SK-N-SH (cell line): ENCODE measurements at regions not wholly inside any gene's neighbourhood (a gene's known extent, or its start where the extent isn't known, plus 50 kb on each side); places are given as distances from the start of the nearest gene placed in this dataset.

Experiments used
- CHD2 ChIP-seq: fragments of 150-350 bp; IDR thresholded peaks from 2 replicates; pipeline ENCODE4 v1.6.1; 2018; ENCODE audit warnings: low read length; ENCODE audit not compliant: partially characterized antibody
- EP300 ChIP-seq, 2 experiments: IDR thresholded peaks; 2 replicates each; pipeline versions ENCODE4 v1.4.0 to v1.6.1; 2012; ENCODE audit warnings: borderline replicate concordance in 1 of 2, low read depth in 1 of 2, low read length in 1 of 2
- GATA2 ChIP-seq: sonication (generic); formaldehyde crosslinking; IDR thresholded peaks from 2 replicates; pipeline ENCODE4 v1.5.0; 2020; ENCODE audit warnings: mild to moderate bottlenecking, missing genetic modification reagents
- JUND ChIP-seq: IDR thresholded peaks from 2 replicates; pipeline ENCODE4 v1.4.0; 2012
- MXI1 ChIP-seq: IDR thresholded peaks from 2 replicates; pipeline ENCODE4 v1.6.1; 2012; ENCODE audit warnings: mild to moderate bottlenecking, low read depth, low read length, improper control_type of control experiment
- NFIC ChIP-seq: IDR thresholded peaks from 2 replicates; pipeline ENCODE4 v1.4.0; 2012; ENCODE audit warnings: borderline replicate concordance
- PBX3 ChIP-seq: IDR thresholded peaks from 2 replicates; pipeline ENCODE4; 2012
- POLR2AphosphoS5 ChIP-seq: IDR thresholded peaks from 2 replicates; pipeline ENCODE4 v1.6.1; 2012; ENCODE audit warnings: low read depth, low read length
- RAD21 ChIP-seq: IDR thresholded peaks from 2 replicates; pipeline ENCODE4 v1.6.1; 2012; ENCODE audit warnings: mild to moderate bottlenecking, low read length
- SMC3 ChIP-seq: IDR thresholded peaks from 2 replicates; pipeline ENCODE4 v1.6.1; 2012; ENCODE audit warnings: low read depth, low read length, improper control_type of control experiment
- USF2 ChIP-seq: fragments of 150-350 bp; IDR thresholded peaks from 2 replicates; pipeline ENCODE4 v1.6.1; 2017; ENCODE audit warnings: antibody characterized with exemption, low read length, low read depth, borderline replicate concordance
- TF ChIP-seq, protein P1 (sequence below): fragments of 200-600 bp; sonication (generic); IDR thresholded peaks from 2 replicates; pipeline ENCODE4 v1.6.1; 2017; ENCODE audit warnings: antibody characterized with exemption, mild to moderate bottlenecking, moderate library complexity

DNA sequence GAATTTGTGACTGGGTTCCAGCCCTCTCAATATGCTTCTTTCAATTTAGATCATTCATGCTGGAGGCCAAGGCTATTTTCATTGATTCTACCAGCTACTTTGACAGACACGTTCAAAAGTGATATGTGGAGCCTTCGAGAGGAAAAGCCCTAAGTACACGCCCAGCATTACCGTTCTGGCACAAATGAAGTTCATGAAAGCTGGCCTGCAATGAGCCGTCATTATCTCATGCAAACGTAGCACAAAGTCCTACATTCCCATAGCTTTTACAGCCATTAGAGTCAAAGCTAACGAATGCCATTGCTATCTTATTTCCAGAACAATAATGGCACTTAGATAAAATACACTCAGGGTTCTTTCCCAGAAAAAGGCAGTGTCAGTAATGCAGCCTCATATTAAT, 1237.6 kb downstream of the EFNB2 start:
- TF ChIP-seq EP300 (IDR thresholded peaks at IDR 0.05; ENCODE audit: borderline replicate concordance in 1 of 2, low read depth in 1 of 2, low read length in 1 of 2): no peak
- TF ChIP-seq, protein P1, sequence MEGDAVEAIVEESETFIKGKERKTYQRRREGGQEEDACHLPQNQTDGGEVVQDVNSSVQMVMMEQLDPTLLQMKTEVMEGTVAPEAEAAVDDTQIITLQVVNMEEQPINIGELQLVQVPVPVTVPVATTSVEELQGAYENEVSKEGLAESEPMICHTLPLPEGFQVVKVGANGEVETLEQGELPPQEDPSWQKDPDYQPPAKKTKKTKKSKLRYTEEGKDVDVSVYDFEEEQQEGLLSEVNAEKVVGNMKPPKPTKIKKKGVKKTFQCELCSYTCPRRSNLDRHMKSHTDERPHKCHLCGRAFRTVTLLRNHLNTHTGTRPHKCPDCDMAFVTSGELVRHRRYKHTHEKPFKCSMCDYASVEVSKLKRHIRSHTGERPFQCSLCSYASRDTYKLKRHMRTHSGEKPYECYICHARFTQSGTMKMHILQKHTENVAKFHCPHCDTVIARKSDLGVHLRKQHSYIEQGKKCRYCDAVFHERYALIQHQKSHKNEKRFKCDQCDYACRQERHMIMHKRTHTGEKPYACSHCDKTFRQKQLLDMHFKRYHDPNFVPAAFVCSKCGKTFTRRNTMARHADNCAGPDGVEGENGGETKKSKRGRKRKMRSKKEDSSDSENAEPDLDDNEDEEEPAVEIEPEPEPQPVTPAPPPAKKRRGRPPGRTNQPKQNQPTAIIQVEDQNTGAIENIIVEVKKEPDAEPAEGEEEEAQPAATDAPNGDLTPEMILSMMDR: no peak
- TF ChIP-seq GATA2 (CRISPR knock-in tag): no peak
- no peak for TF ChIP-seq JUND
- no peak for TF ChIP-seq RAD21
- TF ChIP-seq PBX3: no peak
- no peak for TF ChIP-seq POLR2AphosphoS5
- TF ChIP-seq USF2: no peak
- TF ChIP-seq MXI1: no peak
- no peak for TF ChIP-seq SMC3
- TF ChIP-seq NFIC: no peak
- no peak for TF ChIP-seq CHD2
